Stimulated activated CD4-positive, alpha-beta T cell treated with anti-CD3 and anti-CD28 coated beads, Interleukin-15, amount 100 ng/mL, for 1 hour (primary cell): ENCODE measurements at regions not wholly inside any gene's neighbourhood (a gene's known extent, or its start where the extent isn't known, plus 50 kb on each side); places are given as distances from the start of the nearest gene placed in this dataset.

Experiments
- DNase-seq, 2 donors: peaks; one replicate each; pipeline ENCODE4 v3.0.0-alpha.2; 2020; ENCODE audit warnings: low read depth in 1 of 2, low spot score in 1 of 2

GRCh38 chr5:118778941-118779340, 209.4 kb downstream of the DTWD2 start:
- no peak for DNase-seq

DNA sequence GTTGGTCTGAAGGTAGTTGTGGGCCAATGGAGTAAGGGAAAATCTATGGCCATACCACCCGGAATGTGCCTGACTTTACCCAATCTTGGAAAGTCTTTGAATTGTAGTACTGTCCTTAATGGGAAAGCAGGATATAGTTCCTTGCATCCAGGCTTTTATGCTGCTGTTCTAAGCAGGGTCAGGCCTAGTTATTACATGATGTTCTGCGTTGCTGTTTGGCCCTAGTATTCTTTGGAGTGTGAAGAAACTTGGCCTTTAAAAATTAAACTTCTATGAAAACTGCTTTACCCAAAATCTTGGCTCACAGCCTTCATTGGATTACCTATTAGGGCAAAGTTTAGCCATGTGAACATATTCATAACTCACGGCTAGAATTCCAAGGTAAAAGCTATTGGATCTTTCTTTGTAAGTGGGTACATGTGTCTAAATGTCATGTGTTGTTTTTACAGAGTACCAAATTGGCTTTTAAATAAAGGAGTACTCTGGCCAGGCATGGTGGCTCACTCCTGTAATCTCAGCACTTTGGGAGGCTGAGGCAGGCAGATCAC, 211.1 kb downstream of the DTWD2 start:
- no peak for DNase-seq

DNA sequence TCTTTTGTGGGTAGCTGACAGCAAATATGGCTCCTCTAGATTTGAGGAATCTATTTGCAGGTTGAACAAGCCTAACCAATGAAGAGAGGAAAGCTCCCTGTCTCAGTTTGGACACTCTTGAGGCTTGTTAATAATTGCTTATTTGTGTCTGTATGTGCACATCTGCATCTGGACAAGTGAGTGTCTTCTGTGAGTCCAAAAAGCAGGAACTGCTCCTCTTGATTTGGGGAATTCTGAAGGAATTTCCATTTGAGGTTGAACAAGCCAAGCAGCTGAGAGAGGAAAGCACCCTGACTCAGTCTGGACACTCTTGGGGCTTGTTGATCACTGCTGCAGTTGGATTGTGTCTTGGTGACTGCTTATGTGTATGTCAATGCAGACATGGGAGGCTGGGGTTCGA, 211.6 kb downstream of the DTWD2 start:
- no peak for DNase-seq

GRCh38 chr5:118775790-118776499, 212.4 kb downstream of the DTWD2 start:
- no peak for DNase-seq

DNA sequence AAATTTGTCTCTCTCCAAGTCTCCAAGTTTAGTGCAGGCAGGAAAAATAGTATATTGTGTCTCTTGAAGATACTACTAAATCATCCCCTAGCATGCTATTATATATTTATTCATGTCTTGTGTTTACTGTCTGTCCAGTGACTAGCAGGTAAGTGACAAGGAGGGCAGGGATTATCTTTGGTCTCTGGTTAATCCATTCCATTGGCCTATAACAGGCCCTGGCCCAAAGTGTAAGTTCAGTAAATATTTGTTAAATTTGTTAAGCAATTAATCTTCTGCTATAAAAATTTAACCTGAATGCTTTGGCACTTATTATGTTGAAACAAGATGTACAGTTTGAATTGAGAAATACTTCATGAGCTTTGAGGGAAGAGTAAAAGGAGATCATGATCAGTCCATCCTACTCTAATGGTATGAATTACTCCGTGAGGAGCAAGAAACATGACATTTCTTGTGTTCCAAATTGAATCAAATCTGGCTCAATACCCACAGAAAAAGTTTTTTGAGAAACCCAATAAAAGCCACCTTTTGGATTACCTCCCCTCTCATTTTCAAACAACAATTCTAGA, 219.7 kb downstream of the DTWD2 start:
- no peak for DNase-seq

GRCh38 chr5:118762291-118762690, 226.1 kb downstream of the DTWD2 start:
- DNase-seq, result no peak

GRCh38 chr5:118761814-118762213, 226.5 kb downstream of the DTWD2 start:
- DNase-seq, result no peak

- DNase-seq, result no peak
These were observed 235.4 kb downstream of the DTWD2 start for GRCh38 chr5:118752969-118753368.

DNA sequence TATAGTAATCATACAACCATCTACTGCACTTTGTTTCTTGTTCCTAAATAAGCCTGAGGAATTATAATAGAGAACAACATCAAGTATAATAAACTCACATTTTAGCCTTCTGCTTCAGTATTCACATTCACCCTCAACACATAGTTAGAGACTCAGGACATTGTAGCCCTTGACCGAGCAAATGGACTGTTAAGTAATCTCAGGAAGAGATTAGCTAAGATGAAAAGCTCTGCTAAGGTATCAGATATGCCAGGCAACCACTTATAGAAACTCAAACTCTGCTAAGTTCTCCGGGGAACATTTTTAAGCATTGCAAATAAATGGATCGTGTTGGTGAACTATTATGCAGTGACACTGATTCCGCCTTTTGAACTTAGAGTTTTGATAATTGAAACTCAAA, 252.0 kb downstream of the DTWD2 start:
- DNase-seq, result no peak

GRCh38 chr5:118733394-118733793, 255.0 kb downstream of the DTWD2 start:
- DNase-seq, result no peak

GRCh38 chr5:118728191-118728590, 260.2 kb downstream of the DTWD2 start:
- DNase-seq, result no peak

DNA sequence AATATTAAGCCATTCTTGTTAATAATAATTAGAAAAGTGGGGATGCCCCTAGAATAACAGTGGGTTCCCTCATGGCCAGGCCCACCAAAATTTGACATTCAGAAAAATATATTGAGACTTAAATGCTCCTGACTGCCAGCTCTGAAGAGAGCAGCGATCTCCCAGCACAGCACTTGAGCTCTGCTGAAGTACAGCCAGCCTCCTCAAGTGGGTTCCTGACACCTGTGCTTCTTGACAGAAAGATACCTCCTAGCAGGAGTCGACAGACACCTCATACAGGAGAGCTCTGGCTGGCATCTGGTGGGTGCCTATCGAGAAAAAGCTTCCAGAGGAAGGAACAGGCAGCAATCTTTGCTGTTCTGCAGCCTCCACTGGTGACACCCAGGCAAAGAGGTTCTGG, 261.5 kb downstream of the DTWD2 start:
- DNase-seq, result no peak

DNA sequence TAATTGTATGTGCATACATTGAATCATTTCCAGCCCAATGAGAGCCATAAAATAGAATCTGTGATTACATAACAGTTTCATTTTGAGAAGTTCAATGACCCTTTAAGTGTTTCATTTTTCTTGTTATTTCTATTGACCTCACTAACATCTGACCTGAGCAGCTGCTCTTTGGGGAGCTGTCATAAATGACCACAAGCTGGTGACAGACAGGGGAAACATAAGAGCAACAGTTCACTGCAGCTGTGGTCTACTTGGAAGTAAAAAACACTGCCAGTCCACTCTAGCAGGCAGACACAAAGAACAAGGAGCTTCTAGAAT, 265.4 kb downstream of the DTWD2 start:
- no peak for DNase-seq

GRCh38 chr5:118722122-118723020, 266.0 kb downstream of the DTWD2 start:
- DNase-seq, result no peak

DNA sequence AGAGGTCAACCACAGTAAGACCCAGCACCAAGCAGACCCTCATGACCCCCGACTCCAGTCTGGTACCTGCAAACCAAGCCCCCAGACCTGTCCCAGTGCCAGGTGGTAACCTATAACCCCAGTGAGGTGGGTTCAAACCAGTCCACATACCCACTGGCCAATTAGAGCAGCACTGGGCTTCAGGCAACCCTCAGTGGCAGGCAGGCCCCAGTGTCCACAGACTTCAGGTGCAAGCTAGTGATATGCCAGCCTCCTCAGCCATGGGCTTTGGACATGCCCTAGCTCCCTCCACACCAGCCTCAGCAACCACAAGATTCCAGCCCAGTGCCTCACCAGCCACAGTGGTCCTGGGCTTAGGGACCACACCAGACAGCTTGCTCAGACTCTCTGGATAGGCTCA, 276.6 kb downstream of the DTWD2 start:
- no peak for DNase-seq

DNA sequence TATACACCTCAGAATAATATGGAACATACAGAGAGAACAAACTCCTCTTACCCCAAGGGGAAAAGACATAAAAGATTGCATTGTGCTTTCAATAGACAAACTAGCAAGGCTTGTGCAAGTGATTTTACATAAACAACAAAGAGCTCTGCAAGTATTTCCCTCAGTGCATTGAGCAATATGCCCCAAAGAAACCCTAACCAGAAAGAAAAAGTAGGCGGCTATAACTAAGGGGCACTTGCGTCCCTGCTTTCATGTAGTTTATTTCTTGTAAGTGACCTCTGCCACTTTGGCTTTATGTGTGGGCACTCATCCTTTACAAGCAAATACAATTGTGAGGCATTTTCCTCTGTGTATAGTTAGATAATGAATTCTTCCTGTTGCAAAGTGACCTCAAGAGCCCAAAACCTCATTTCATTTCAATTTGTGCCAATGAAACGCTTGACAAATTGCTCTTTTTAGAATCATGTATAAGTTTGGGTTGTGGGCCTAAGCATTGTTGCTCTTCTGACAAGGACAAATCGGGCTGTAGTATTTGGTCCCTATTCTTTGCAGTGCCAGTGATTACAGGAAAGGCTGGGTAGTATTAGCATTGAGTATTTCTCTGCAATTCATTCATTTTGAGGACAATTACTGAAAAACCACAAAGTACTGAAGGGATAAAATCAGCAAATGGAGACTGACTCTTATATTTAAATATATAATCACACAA, 282.2 kb downstream of the DTWD2 start:
- DNase-seq, result no peak

- no peak for DNase-seq
These were observed 285.1 kb downstream of the DTWD2 start for GRCh38 chr5:118703241-118703640.

- no peak for DNase-seq
These were observed 286.6 kb downstream of the DTWD2 start for GRCh38 chr5:118701791-118702190.

DNA sequence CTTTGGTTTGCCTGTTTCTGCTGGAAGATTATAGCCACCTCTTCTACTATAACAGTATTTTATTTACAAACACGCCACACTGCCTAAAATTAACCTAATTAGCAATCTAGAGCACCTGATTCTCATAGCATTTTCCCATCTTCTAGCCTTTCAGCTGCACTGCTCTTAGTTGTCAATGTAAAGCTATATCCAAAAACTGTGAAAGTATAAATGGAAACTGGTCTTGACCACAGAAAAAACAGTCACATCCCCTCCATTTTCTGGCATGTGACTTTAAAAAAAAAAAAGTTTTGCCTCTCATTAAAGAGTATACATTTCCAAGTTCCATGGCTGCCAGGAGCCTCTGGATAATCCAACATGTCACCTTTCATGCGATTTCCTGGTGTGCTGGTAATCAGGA, 287.8 kb downstream of the DTWD2 start:
- no peak for DNase-seq

GRCh38 chr5:118698774-118699173, 289.6 kb downstream of the DTWD2 start:
- DNase-seq, result no peak

DNA sequence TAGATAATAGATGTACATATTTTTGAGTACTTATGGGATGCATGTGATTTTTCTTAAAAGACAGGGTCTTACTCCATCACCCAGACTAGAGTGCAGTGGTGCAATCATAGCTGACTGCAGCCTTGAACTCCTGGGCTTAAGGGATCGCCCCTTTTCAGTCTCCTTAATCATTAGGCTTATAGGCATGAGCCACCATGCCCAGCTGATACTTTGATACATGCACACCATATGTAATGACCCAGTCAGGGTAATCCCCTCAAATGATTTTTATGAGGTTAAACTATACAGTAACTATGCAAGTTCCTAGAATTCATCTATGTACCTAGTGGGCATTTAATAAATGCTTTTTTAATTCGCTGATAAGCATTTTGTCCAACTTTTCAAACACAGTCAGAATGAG, 292.3 kb downstream of the DTWD2 start:
- no peak for DNase-seq
